Pancreas (tissue), 10 donors: ENCODE measurements at regions not wholly inside any gene's neighbourhood (a gene's known extent, or its start where the extent isn't known, plus 50 kb on each side); places are given as distances from the start of the nearest gene placed in this dataset.

ENCODE experiments used
- ATAC-seq, 4 donors: fragments of 200-7000 bp; cut with Tn5 transposase; one replicate each; pipeline versions ENCODE4 v1.8.0 to v1.9.1; 2020; ENCODE audit warnings: mild to moderate bottlenecking in 4 of 4, moderate library complexity in 4 of 4
- DNase-seq, 6 donors: peaks; one replicate each; pipeline ENCODE4 v3.0.0-alpha.2; 2020
- FAIRE-seq: peaks from 2 replicates; lab custom pipeline; 2012; peaks lifted over from hg19 to GRCh38; lab: Jason Lieb, UNC
- H3K27ac ChIP-seq, 4 donors: fragments of 200-600 bp; sonication (generic); 1 replicate in 3 of 4; 2 replicates in 1 of 4; pipeline versions ENCODE4 v1.5.0 to v1.8.0; 2020
- H3K27me3 ChIP-seq, 4 donors: fragments of 200-600 bp; one replicate each; pipeline ENCODE4 v1.8.0; 2021
- H3K36me3 ChIP-seq, 3 donors: fragments of 200-600 bp; sonication (generic) in 1 of 3; one replicate each; pipeline versions ENCODE4 v1.5.0 to v1.8.0; 2020 to 2021
- H3K4me1 ChIP-seq, 3 donors: fragments of 200-600 bp; one replicate each; pipeline ENCODE4 v1.8.0; 2021
- H3K4me3 ChIP-seq, 4 donors: fragments of 200-600 bp; sonication (generic) in 2 of 4; one replicate each; pipeline versions ENCODE4 v1.5.0 to v1.8.0; 2020 to 2021
- H3K9me3 ChIP-seq, 4 donors: fragments of 200-600 bp; one replicate each; pipeline ENCODE4 v1.8.0; 2021
- WGBS, 2 donors: extraction: QIAGEN DNeasy Blood & Tissue Kit; methylation state at CpG; one replicate each; pipeline ENCODE4 v1.1.7; 2013; 5-methylcytosine and 5-hydroxymethylcytosine counted together
- intact Hi-C, 3 donors: fragments of 100-400 bp; cut with DNase I; formaldehyde crosslinking; loops; one replicate each; pipeline versions ENCODE4 v1.11.1 to v1.14.2; 2022
- TF ChIP-seq, protein P1 (sequence below), 4 donors: fragments of 200-600 bp; sonication (generic) in 3 of 4; IDR thresholded peaks; one replicate each; pipeline versions ENCODE4 v1.5.0 to v1.8.0; 2021; ENCODE audit warnings: antibody characterized with exemption in 4 of 4
- donor health status: healthy with polysubstance abuse.
- donor health status: DM: no; HTN: no; CAD: no; lungs with moderate emphysema.
- donor health status: DM: no; HTN: no; CAD: no.
- donor health status: control.
- donor health status: control.
- donor health status: Bipolar disorder and iron deficiency.
- donor health status: DM: yes; HTN: yes; CAD: no.
- donor health status: DM: no; HTN: no; CAD: no.
- donor health status: DM: no; HTN: no; CAD: no.
- donor health status: DM: yes; HTN: yes; CAD: no.

- Histone ChIP-seq H3K36me3 (no peaks in the 10 kb centered on the region), H3K27ac (no peak overlapping the region), H3K4me3 (no peak overlapping the region), H3K9me3 (no peaks in the 10 kb centered on the region), H3K4me1 (no peaks in the 10 kb centered on the region), H3K27me3 (no peaks in the 10 kb centered on the region)
- FAIRE-seq (no peak), ATAC-seq (no peak), DNase-seq (no peak)
- WGBS, 2 donors: 87 to 95% methylated on average over 2 of the region's 2 CpGs
- intact Hi-C loops: no loop called here
- TF ChIP-seq, protein P1, sequence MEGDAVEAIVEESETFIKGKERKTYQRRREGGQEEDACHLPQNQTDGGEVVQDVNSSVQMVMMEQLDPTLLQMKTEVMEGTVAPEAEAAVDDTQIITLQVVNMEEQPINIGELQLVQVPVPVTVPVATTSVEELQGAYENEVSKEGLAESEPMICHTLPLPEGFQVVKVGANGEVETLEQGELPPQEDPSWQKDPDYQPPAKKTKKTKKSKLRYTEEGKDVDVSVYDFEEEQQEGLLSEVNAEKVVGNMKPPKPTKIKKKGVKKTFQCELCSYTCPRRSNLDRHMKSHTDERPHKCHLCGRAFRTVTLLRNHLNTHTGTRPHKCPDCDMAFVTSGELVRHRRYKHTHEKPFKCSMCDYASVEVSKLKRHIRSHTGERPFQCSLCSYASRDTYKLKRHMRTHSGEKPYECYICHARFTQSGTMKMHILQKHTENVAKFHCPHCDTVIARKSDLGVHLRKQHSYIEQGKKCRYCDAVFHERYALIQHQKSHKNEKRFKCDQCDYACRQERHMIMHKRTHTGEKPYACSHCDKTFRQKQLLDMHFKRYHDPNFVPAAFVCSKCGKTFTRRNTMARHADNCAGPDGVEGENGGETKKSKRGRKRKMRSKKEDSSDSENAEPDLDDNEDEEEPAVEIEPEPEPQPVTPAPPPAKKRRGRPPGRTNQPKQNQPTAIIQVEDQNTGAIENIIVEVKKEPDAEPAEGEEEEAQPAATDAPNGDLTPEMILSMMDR (IDR thresholded peaks at IDR 0.05): no peak
Observed at GRCh38 chr5:110167384-110167783, 477.7 kb downstream of the MAN2A1 start.

GRCh38 chr5:110169461-110169860, 479.7 kb downstream of the MAN2A1 start:
- WGBS, 2 donors: 70 to 74% methylated on average over 2 of the region's 2 CpGs
- H3K4me3 ChIP-seq: no peak overlapping the region
- intact Hi-C loops: no loop called here
- FAIRE-seq (no peak), ATAC-seq (no peak), DNase-seq (no peak)
- H3K9me3 ChIP-seq: no peaks in the 10 kb centered on the region
- H3K36me3 ChIP-seq: no peaks in the 10 kb centered on the region
- H3K4me1 ChIP-seq: no peaks in the 10 kb centered on the region
- TF ChIP-seq, protein P1 (IDR thresholded peaks at IDR 0.05): no peak
- no peak overlapping the region for H3K27ac ChIP-seq
- no peaks in the 10 kb centered on the region for H3K27me3 ChIP-seq

DNA sequence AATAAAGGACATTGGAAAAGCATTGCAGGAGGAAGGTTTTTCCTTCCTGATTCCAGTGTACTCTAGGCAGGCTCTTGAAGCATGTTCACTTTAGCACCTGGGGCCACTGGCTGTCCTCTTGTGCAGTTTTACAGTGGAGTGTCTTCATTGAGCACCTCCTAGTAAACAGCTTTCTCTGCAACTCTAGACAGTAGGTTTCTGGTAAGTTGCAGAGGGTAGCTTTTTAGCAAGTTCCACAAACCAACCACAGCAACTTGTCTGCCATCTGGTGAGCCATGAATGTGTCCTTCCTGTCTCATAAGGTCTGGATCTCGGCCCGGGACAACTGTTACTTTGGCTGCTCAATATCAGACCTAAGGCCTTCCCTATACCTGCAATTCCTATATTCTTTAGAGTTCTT, 488.0 kb downstream of the MAN2A1 start:
- no peak for DNase-seq
- ATAC-seq: no peak
- no peaks in the 10 kb centered on the region for H3K4me1 ChIP-seq
- 37 to 84% methylated on average over 2 of the region's 2 CpGs for WGBS, 2 donors
- no peaks in the 10 kb centered on the region for H3K27me3 ChIP-seq
- no peak for FAIRE-seq
- H3K27ac ChIP-seq: no peak overlapping the region
- no peaks in the 10 kb centered on the region for H3K36me3 ChIP-seq
- TF ChIP-seq, protein P1 (IDR thresholded peaks at IDR 0.05): no peak
- intact Hi-C loops: no loop called here
- no peaks in the 10 kb centered on the region for H3K9me3 ChIP-seq
- H3K4me3 ChIP-seq: no peak overlapping the region

GRCh38 chr5:110179321-110179720, 489.6 kb downstream of the MAN2A1 start:
- WGBS, 2 donors: 58 to 65% methylated on average over 2 of the region's 2 CpGs

DNA sequence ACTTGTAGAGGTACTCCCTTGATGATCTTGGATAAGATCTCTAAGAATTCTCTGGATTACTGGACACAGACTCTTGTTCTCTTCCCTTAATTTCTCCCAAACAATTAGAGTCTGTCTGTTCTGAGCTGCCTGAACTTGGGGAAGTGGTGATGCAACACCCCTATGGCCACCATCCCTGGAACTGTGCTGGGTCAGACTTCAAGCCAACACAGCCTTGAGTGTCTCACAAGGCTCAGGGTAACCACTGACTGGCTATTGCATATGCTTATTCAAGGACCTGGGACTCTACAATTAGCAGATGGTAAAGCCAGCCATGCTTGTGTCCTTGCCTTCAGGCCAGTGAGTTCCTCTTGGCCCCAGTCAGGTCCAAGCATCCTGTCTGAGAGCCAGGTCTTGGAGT, 504.5 kb downstream of the MAN2A1 start:
- no peak overlapping the region for H3K4me3 ChIP-seq
- no peaks in the 10 kb centered on the region for H3K9me3 ChIP-seq
- TF ChIP-seq, protein P1 (IDR thresholded peaks at IDR 0.05): no peak
- no peaks in the 10 kb centered on the region for H3K27me3 ChIP-seq
- DNase-seq (no peak), ATAC-seq (no peak), FAIRE-seq (no peak)
- intact Hi-C loops: no loop called here
- no peaks in the 10 kb centered on the region for H3K4me1 ChIP-seq
- H3K36me3 ChIP-seq: no peaks in the 10 kb centered on the region
- no peak overlapping the region for H3K27ac ChIP-seq

More at GRCh38 chr5:110179321-110179720, 489.6 kb downstream of the MAN2A1 start:
- no peak for ATAC-seq
- intact Hi-C loops: no loop called here
- TF ChIP-seq, protein P1 (IDR thresholded peaks at IDR 0.05): no peak
- H3K4me3 ChIP-seq: no peak overlapping the region
- no peaks in the 10 kb centered on the region for H3K9me3 ChIP-seq
- FAIRE-seq: no peak
- H3K27me3 ChIP-seq: no peaks in the 10 kb centered on the region
- no peaks in the 10 kb centered on the region for H3K4me1 ChIP-seq
- H3K36me3 ChIP-seq: no peaks in the 10 kb centered on the region
- no peak overlapping the region for H3K27ac ChIP-seq
- no peak for DNase-seq
